Lower leg skin (tissue), 3 donors: ENCODE measurements at regions not wholly inside any gene's neighbourhood (a gene's known extent, or its start where the extent isn't known, plus 50 kb on each side); places are given as distances from the start of the nearest gene placed in this dataset.

Source experiments
- POLR2A ChIP-seq, 2 donors: fragments of 450-650 bp; IDR thresholded peaks; one replicate each; pipeline ENCODE4 v1.6.1; 2016 to 2017; ENCODE audit warnings: antibody characterized with exemption in 2 of 2, mild to moderate bottlenecking in 1 of 2, moderate library complexity in 1 of 2
- TF ChIP-seq, protein P1 (sequence below), 3 donors: fragments of 450-650 bp; IDR thresholded peaks; one replicate each; pipeline ENCODE4 v1.5.1; 2016; ENCODE audit warnings: antibody characterized with exemption in 3 of 3, mild to moderate bottlenecking in 3 of 3, moderate library complexity in 2 of 3

DNA sequence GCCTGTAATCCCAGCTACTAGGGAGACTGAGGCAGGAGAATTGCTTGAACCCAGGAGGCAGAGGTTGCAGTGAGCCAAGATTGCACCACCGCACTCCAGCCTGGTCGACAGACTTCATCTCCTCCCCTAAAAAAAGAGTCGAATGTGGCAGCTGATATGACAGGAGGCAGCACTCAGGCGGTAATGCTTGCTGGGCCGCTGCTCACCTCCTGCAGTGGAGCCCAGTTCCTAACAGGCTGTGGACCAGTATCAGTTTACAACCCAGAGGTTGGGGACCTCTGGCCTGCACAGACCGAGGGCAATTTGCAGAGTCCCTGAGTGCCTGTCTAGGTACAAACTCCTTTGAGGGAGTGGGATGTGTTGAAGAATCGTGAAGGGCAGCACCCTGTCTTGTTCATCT, 136.2 kb downstream of the SMAD6 start:
- TF ChIP-seq, protein P1, sequence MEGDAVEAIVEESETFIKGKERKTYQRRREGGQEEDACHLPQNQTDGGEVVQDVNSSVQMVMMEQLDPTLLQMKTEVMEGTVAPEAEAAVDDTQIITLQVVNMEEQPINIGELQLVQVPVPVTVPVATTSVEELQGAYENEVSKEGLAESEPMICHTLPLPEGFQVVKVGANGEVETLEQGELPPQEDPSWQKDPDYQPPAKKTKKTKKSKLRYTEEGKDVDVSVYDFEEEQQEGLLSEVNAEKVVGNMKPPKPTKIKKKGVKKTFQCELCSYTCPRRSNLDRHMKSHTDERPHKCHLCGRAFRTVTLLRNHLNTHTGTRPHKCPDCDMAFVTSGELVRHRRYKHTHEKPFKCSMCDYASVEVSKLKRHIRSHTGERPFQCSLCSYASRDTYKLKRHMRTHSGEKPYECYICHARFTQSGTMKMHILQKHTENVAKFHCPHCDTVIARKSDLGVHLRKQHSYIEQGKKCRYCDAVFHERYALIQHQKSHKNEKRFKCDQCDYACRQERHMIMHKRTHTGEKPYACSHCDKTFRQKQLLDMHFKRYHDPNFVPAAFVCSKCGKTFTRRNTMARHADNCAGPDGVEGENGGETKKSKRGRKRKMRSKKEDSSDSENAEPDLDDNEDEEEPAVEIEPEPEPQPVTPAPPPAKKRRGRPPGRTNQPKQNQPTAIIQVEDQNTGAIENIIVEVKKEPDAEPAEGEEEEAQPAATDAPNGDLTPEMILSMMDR (IDR thresholded peaks at IDR 0.05) = no peak
- no peak for TF ChIP-seq POLR2A (IDR thresholded peaks at IDR 0.05)
